Neural progenitor cell (in vitro differentiated cells): ENCODE measurements at regions not wholly inside any gene's neighbourhood (a gene's known extent, or its start where the extent isn't known, plus 50 kb on each side); places are given as distances from the start of the nearest gene placed in this dataset.

Source experiments
- CTCF ChIP-seq: fragments of 200-600 bp; sonication (generic); IDR thresholded peaks from 2 replicates; pipeline ENCODE4 v1.5.1; 2017; ENCODE audit warnings: antibody characterized with exemption, mild to moderate bottlenecking
- EZH2 ChIP-seq: fragments of 200-600 bp; sonication (generic); IDR thresholded peaks from 2 replicates; pipeline ENCODE4 v1.6.1; 2017; ENCODE audit warnings: antibody characterized with exemption, mild to moderate bottlenecking, moderate library complexity
- EZH2phosphoT487 ChIP-seq: fragments of 200-600 bp; sonication (generic); IDR thresholded peaks from 2 replicates; pipeline ENCODE4 v1.6.1; 2017; ENCODE audit warnings: antibody characterized with exemption

DNA sequence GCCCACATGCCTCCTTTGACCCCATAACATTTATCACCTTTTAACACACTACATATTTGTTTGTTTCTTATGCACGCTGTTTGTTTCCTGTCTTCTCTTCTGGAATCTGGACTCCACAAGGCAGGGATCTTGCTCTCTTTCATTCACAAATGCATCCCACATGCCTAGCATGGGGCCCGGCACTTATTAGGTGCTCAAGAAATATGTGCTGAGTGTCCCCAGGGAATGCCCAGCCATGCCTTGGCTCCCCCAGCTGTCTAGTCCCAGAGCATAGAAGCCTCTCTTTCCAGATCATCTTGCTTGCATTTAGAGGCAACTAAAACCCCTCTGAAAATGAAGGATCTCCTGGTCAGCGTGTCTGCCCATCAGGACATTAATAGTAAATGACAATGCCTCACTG, 283.7 kb downstream of the CBLN1 start:
- no peak for TF ChIP-seq CTCF
- TF ChIP-seq EZH2: no peak
- no peak for TF ChIP-seq EZH2phosphoT487
